GM19438 (cell line): ENCODE measurements at regions not wholly inside any gene's neighbourhood (a gene's known extent, or its start where the extent isn't known, plus 50 kb on each side); places are given as distances from the start of the nearest gene placed in this dataset.

Experiments used
- ATAC-seq: cut with Tn5 transposase; IDR thresholded peaks from one replicate; pipeline ENCODE4 v1.9.1; 2021; ENCODE audit warnings: low read depth; ENCODE audit not compliant: unreplicated experiment

GRCh38 chr6:74785236-74785635 lies 420.6 kb downstream of the COL12A1 start:
- no peak for ATAC-seq

DNA sequence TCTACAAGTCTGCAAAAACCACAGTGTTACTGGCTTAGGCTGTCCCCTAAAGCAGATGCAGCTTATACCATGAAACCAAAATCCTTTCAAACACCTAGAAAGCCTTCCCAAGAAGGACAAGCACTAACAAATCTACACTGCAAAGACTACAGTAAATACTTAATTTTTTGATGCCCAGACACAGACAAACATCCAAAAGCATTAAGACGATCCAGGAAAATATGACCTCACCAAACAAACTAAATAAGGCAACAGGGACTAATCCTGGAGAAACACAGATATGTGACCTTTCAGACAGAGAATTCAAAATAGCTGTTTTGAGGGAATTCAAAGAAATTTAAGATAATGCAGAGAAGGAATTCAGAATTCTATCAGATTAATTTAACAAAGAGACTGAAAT lies 423.5 kb downstream of the COL12A1 start:
- no peak for ATAC-seq

DNA sequence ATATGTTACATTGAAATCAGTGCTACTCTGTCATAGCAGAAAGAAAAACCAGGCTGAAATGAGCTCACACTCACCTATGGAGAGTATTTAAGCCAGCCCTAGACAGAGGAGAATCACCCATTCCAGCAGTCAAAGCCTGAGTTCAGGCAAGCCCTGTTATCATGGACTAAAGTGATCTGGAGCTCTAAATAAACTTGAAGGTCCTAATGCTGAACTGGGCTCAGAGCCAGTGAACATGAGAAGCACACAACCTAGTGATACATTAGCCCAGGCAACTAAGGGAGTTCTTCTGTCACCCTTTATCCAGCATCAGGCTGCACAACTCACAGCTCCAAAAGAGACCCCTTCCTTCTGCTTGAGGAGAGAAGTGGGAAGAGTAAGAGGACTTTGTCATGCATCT lies 425.0 kb downstream of the COL12A1 start:
- ATAC-seq, result no peak

GRCh38 chr6:74768738-74769137 lies 437.1 kb downstream of the COL12A1 start:
- no peak for ATAC-seq

- no peak for ATAC-seq
Measured at GRCh38 chr6:74768120-74768519, 437.7 kb downstream of the COL12A1 start.

DNA sequence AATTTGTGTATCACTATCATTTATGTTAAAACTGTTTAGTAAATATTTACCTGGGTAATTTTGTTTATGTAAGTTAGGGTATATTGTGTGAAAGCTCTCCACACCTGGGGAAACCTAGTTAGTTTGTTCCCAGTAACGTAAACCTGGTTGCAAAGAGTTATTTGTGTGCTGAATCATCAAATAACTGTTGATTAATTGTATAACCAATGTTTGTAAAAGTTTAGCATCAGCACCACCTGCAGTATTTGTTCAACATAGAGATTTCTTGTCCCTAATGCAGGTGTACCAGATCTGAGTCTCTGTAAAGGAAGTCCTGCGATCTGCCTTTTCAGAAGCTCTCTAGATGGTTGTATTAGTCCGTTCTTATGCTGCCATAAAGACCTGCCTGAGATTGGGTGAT lies 440.4 kb downstream of the COL12A1 start:
- no peak for ATAC-seq

- ATAC-seq, result no peak
Measured at GRCh38 chr6:74764486-74764885, 441.4 kb downstream of the COL12A1 start.

- ATAC-seq, result no peak
Measured at GRCh38 chr6:74762841-74763240, 443.0 kb downstream of the COL12A1 start.

DNA sequence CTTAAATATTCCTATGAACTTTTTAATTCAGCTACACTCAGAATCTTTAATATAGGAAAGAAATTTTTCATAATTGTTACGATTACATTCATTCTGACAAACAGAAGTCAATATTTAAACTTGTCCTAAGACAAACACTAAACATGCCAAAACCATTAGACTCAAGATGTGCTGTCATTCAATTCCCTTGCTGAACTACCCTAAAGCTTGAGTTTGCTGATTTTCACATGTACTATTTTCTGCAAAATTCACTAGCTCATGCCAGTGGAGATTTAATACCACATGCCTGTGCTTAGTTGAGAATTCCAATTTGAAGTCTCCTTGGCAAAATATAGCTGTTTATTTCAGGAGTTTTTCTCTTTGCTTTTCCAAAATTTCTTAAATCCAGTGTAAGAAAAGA lies 448.0 kb downstream of the COL12A1 start:
- no peak for ATAC-seq

GRCh38 chr6:74756923-74757322 lies 448.9 kb downstream of the COL12A1 start:
- no peak for ATAC-seq

- ATAC-seq, result no peak
Measured at GRCh38 chr6:74755778-74756177, 450.1 kb downstream of the COL12A1 start.

DNA sequence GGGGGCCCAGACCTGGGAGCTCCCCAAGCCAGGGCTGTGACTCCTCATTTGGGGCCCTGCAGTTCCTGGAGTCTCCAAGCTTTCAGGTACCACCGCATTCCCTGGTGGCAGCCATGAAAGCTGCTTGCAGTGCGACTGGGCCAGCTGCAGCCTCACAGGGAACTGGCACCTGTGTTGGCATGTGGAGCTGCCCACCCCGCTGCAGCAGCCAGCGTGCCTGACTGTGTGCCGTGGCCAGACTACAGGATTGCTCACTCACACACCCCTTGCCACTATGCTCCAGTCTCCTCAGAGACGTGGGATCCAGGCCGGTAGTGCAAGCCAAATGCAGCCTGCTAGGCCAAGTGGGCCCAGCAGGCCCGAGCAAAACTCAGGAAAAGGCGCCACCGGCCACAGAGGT lies 450.7 kb downstream of the COL12A1 start:
- no peak for ATAC-seq

DNA sequence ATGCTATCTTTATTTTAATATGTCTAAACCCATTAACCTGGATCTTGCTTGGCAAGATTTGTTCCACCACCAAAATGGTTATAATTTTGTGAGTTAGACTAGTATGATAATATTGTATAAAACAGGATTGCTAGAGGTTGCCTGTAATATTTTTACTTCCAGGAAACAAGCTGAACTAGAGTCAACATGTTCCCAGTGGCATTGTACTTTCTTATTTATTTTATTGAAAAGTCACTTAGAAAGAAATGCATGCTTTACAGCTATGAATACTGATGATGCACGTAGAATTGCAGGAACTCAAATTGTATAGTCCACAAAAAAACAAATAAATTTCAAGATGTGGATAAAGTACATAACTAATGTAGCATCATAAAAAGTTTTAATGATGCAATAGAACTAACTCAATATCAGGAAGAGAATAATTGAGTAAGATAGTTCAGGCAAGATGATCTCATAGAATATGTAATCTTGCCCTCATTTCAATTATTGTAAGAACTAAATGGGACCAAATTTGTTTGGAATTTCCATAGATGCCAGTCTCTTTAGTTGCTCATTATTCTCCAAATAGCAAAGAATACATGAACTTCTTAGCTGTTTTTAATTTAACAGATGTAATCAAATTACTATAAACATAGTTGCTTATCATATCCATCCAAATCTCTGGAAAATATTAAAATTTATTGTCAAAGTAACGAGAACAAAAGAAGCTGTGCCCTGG lies 451.8 kb downstream of the COL12A1 start:
- ATAC-seq, result no peak

GRCh38 chr6:74752303-74752702 lies 453.6 kb downstream of the COL12A1 start:
- ATAC-seq, result no peak

DNA sequence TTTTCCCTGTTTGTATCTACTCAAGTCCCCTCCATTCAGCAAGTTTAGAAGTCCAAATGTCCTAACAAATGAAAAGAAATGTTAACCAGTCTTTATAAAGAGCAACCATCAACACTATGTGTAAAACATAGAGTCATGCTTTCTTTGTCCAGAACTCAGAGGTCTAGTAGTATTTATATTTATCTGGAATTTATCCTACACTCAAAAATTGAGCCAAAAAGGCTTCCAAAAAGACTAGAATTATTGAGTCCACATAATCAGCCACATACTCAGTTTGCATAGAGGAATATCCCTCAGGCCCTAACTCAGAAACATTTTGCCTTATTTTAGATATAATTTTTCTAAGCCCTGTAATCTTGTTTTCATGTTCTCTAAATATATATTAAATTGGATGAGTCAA lies 455.0 kb downstream of the COL12A1 start:
- ATAC-seq, result no peak

GRCh38 chr6:74749211-74750147 lies 456.4 kb downstream of the COL12A1 start:
- peak; percentile 97 for ATAC-seq

DNA sequence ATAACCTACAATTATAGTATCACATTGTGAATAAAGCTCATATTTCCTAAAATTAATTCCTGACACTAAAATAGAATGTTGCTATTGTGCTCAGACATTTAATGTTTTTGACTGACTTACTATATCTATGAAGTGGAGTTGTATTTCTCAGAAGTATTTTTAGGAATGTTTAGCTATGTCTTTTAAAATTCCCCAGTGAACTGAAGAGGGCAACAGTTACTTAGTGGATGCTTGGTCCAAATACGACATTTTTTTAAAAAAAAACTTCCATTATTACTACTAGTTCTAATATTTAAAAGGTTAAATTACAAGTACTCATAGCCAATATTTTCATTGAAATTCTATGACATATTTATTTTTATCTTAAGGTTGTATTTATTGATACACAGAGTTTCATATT lies 460.2 kb downstream of the COL12A1 start:
- no peak for ATAC-seq

DNA sequence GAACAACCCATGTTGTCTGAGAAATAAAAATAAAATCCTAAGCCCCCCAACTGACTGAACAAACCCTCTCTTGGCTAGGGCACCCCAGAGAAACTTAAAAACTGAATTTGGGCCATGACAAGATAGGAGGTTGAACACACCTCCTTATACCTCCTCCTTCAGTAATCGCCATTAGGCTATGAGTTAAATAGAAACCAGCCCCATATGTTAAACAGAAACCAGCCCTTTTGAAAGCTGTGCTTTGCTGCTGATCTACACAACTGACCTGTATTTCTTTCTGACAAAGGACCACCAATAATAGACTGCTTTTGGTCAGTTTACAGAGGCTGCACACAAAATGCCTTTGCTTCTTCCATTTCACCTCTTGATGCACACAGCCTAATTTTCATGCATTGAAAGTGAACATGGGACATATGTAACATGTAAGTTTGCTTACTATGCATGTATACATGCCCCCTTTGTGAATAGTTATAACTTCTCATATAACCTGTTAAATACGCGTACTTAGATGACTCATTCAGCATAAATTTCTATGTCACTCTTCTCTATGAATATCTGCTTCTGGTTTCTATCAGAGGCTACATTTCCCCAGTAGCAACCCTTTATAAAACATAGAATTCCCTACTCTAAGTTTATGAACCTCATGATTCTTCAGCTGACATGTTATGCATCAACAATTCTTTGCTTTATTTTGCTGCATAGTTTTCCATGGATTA lies 462.9 kb downstream of the COL12A1 start:
- peak; percentile 96 for ATAC-seq

GRCh38 chr6:74741646-74742045 lies 464.2 kb downstream of the COL12A1 start:
- ATAC-seq, result no peak

DNA sequence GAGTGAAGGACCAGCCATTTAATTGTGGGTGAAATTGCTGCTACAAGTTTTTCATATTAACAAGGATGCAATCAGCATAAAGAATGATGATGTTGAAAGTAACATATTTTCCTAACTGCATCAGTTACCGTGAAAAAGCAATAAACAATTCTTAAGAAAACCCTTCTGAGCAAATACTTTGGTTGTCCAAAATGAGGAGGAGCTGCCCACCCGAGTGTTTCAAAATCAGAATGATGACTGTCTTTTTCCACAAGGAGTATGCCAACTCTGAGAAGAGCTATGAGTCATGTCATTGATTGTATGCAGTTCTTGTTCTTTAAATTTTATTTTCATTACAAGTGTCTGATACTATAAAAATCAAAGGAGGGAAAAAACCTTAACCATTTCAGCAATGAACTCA lies 470.5 kb downstream of the COL12A1 start:
- ATAC-seq, result no peak

- ATAC-seq, result no peak
Measured at GRCh38 chr6:74734901-74735300, 471.0 kb downstream of the COL12A1 start.
